ENCODE measurements at regions not wholly inside any gene's neighbourhood (a gene's known extent, or its start where the extent isn't known, plus 50 kb on each side); places are given as distances from the start of the nearest gene placed in this dataset.

GRCh38 chr7:34507191-34507590 is 150.8 kb upstream of the NPSR1 start:
- TF ChIP-seq ZNF274 (IDR thresholded peaks at IDR 0.05; ENCODE audit: low read depth, low read length) (no peak), SUZ12 (IDR thresholded peaks at IDR 0.05; ENCODE audit: extremely low read depth, insufficient read depth, insufficient read length) (no peak), YY1 (IDR thresholded peaks at IDR 0.05; ENCODE audit: insufficient read depth, insufficient read length) (no peak)
